ENCODE measurements at regions not wholly inside any gene's neighbourhood (a gene's known extent, or its start where the extent isn't known, plus 50 kb on each side); places are given as distances from the start of the nearest gene placed in this dataset.

- no peak for DNase-seq
Measured at GRCh38 chr11:108994887-108995286, 330.0 kb downstream of the DDX10 start.

GRCh38 chr11:108997826-108998225 is 333.0 kb downstream of the DDX10 start:
- DNase-seq = no peak

- no peak for DNase-seq
Measured at GRCh38 chr11:109000531-109000930, 335.7 kb downstream of the DDX10 start.

- DNase-seq = no peak
Measured at GRCh38 chr11:109001585-109001984, 336.7 kb downstream of the DDX10 start.

GRCh38 chr11:109012991-109013390 is 348.1 kb downstream of the DDX10 start:
- no peak for DNase-seq

GRCh38 chr11:109015283-109015682 is 350.4 kb downstream of the DDX10 start:
- no peak for DNase-seq

- DNase-seq = no peak
Measured at GRCh38 chr11:109016724-109017123, 351.9 kb downstream of the DDX10 start.

GRCh38 chr11:109017489-109017888 is 352.6 kb downstream of the DDX10 start:
- no peak for DNase-seq

GRCh38 chr11:109018639-109019038 is 353.8 kb downstream of the DDX10 start:
- DNase-seq = no peak

- DNase-seq = no peak
Measured at GRCh38 chr11:109019342-109019936, 354.6 kb downstream of the DDX10 start.

GRCh38 chr11:109023036-109023435 is 358.2 kb downstream of the DDX10 start:
- DNase-seq = no peak

- DNase-seq = no peak
Measured at GRCh38 chr11:109026891-109027489, 362.1 kb downstream of the DDX10 start.

GRCh38 chr11:109027851-109028250 is 363.0 kb downstream of the DDX10 start:
- no peak for DNase-seq

GRCh38 chr11:109029927-109030326 is 365.1 kb downstream of the DDX10 start:
- no peak for DNase-seq

GRCh38 chr11:109033627-109034338 is 368.9 kb downstream of the DDX10 start:
- DNase-seq = no peak

GRCh38 chr11:109034339-109034696 is 369.4 kb downstream of the DDX10 start:
- no peak for DNase-seq

- no peak for DNase-seq
Measured at GRCh38 chr11:109035284-109035683, 370.4 kb downstream of the DDX10 start.

- DNase-seq = no peak
Measured at GRCh38 chr11:109036011-109036410, 371.1 kb downstream of the DDX10 start.

- no peak for DNase-seq
Measured at GRCh38 chr11:109037856-109038780, 373.2 kb downstream of the DDX10 start.

- DNase-seq = no peak
Measured at GRCh38 chr11:109039611-109040010, 374.7 kb downstream of the DDX10 start.

GRCh38 chr11:109040303-109040702 is 375.4 kb downstream of the DDX10 start:
- no peak for DNase-seq

- no peak for DNase-seq
Measured at GRCh38 chr11:109041876-109042275, 377.0 kb downstream of the DDX10 start.

GRCh38 chr11:109043315-109043714 is 378.4 kb downstream of the DDX10 start:
- no peak for DNase-seq
